ENCODE measurements at regions not wholly inside any gene's neighbourhood (a gene's known extent, or its start where the extent isn't known, plus 50 kb on each side); places are given as distances from the start of the nearest gene placed in this dataset.

DNA sequence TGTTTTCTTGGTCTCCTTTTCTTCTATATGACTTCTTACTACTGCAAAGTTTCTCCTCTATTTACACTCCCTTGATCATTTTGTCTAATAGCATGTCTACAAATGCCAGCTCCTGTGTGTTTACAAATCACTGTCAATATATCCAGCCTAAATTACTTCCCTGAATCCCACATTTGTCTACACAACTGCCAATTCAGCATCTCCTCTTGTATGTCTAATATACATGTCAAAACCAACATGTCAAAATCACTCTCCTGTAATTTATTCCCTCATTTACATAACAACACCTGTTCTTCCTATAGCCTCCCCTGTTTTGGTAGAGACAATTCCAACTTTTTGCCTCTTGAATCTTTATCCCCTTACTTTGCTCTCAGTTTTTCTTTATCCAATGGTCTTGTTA is 359.3 kb downstream of the PLOD2 start:
- TF ChIP-seq, protein P1, sequence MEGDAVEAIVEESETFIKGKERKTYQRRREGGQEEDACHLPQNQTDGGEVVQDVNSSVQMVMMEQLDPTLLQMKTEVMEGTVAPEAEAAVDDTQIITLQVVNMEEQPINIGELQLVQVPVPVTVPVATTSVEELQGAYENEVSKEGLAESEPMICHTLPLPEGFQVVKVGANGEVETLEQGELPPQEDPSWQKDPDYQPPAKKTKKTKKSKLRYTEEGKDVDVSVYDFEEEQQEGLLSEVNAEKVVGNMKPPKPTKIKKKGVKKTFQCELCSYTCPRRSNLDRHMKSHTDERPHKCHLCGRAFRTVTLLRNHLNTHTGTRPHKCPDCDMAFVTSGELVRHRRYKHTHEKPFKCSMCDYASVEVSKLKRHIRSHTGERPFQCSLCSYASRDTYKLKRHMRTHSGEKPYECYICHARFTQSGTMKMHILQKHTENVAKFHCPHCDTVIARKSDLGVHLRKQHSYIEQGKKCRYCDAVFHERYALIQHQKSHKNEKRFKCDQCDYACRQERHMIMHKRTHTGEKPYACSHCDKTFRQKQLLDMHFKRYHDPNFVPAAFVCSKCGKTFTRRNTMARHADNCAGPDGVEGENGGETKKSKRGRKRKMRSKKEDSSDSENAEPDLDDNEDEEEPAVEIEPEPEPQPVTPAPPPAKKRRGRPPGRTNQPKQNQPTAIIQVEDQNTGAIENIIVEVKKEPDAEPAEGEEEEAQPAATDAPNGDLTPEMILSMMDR (IDR thresholded peaks at IDR 0.05; ENCODE audit: extremely low read depth, missing control alignments), result no peak
- no peak for DNase-seq (ENCODE audit: low spot score)

DNA sequence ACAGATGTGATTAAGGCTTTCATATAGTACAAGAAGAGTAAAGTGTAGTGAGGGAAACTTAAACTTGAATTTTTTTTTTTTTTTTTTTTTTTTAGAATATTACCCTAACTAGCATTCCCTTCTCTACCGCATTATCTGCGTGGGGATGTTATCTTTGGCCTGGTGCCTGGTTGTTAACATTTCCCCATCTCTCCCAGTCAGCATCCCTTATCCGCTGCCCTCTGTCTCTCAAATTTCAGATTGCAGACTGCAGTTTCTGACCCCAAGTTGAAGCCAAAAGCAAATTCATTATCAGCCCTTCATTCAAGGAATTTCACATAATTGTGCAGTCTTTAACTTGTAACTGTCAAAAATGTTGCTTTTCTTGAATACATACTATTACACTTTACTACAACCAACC is 353.0 kb downstream of the PLOD2 start:
- TF ChIP-seq, protein P1 (IDR thresholded peaks at IDR 0.05; ENCODE audit: extremely low read depth, missing control alignments), result no peak
- DNase-seq (ENCODE audit: low spot score), result no peak

DNA sequence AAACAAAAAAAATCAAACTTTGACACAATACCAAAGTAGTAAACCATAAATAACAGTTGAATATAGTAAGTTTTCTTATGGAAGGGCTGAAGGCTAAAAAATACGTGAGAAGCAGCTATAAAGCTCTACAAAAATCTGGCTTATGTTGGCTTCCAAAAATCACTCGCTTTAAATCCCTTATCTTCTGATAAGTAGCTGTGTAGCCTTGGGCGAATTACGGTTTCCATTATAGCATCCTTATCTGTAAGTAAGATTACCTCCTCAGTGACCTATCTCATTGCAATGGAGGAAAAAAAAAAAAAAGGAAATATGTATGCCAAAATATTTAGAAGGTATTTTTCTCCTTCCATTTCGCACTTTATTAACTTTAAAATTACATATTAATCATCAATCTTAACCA is 348.6 kb downstream of the PLOD2 start:
- DNase-seq (ENCODE audit: low spot score), result no peak
- TF ChIP-seq, protein P1 (IDR thresholded peaks at IDR 0.05; ENCODE audit: extremely low read depth, missing control alignments), result no peak

DNA sequence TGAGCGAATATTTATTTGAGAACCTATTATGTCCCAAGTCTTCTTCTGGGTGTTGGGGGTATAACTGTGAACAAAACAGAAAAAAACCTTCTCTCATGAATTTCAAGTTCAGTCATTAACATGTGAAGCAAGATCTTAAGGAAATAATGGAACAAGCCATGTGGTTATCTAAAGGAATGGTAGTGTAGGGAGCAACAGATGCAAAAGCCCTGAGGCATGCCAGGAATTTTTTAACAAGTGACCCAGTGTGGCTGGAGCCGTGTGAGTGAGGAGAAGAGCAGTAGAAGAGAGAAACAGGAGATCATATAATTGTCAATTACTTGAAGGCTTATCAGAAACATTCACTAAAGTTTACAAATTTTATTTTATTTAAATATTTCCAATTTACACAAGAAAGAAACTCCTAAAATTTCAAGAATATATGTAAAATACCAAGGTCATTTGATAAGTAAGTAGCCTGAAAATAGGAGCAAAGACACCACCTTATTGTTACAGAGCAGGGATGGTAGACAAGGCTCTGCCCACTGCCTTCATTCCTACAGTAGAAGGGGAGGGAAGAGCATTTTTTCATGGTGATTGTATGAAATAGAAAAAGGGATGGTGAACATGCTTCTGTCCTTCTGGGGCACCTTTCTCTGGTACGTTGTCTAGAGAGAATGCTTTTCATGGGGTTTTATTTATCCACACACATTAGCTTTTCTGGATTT is 345.1 kb downstream of the PLOD2 start:
- DNase-seq (ENCODE audit: low spot score), result no peak
- TF ChIP-seq, protein P1 (IDR thresholded peaks at IDR 0.05; ENCODE audit: extremely low read depth, missing control alignments), result no peak

DNA sequence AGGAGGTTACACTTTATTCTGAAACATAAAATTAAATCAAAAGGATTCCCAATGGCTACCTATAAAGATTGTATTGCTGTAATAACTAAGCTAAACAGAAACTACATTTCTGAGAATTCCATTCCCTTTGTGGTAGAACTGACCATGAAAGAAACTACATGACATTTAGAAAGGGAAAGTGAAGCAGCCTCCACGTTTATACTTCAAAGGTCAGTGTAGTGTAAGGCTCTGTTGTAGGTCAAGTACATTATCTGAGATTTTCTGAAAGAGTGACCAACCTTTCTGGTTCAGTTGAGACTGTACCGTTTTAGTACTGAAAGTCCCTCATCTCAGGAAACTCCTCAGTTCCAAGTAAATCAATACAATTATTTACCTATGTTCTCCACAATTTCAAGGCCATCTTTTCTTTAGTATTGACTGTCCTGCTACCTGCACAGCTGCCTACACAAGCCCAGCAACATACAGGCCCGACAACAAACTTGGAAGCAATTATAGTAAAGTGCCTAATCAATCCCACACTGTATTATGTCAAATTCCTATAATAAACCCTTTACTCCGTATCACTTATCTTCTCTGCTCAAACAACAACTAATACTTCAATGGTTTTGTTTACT is 343.0 kb downstream of the PLOD2 start:
- DNase-seq (ENCODE audit: low spot score), result no peak
- TF ChIP-seq, protein P1 (IDR thresholded peaks at IDR 0.05; ENCODE audit: extremely low read depth, missing control alignments), result no peak

DNA sequence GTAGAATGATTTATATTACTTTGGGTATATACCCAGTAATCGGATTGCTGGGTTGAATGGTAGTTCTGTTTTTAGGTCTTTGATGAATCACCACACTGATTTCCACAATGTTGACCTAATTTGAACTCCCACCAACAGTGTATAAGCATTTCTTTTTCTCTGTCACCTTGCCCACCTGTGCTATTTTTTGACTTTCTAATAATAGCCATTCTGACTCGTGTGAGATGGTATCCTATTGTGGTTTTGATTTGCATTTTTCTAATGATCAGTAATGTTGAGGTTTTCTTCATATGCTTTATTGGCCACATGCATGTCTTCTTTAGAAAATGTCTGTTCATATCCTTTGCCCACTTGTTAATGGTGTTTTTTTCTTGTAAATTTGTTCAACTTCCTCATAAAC is 340.8 kb downstream of the PLOD2 start:
- no peak for DNase-seq (ENCODE audit: low spot score)
- TF ChIP-seq, protein P1 (IDR thresholded peaks at IDR 0.05; ENCODE audit: extremely low read depth, missing control alignments), result no peak

DNA sequence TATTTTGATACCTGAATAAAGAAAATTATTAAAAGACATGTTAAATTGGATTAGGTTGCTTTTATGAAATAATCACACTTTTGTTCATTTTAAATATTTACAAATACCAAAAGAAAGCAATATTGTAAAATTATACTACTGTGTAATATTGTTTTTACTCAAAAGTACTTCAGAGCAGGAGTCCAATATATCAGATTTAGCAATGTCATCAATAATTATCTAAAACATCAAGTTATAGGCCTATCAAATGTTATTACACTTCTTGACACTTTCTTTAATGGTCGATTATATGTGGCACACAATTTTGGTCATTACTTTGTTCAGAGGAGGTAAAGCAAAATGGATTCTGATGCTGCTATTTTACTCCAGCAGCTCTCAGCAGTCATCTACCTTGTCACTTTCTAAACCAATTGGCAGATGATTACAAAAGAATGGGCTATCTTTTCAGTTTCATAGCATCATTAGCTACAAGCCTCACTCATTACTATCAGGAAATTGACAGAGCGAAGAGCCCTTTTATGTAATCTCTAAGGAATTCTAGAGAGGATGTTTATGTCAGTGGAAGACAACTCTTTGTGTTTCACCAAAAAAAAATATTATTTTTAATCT is 318.6 kb downstream of the PLOD2 start:
- no peak for DNase-seq (ENCODE audit: low spot score)

More for the DNA sequence above, 318.6 kb downstream of the PLOD2 start:
- TF ChIP-seq, protein P1 (IDR thresholded peaks at IDR 0.05; ENCODE audit: extremely low read depth, missing control alignments), result no peak
